HEK293 (cell line): ENCODE measurements at regions not wholly inside any gene's neighbourhood (a gene's known extent, or its start where the extent isn't known, plus 50 kb on each side); places are given as distances from the start of the nearest gene placed in this dataset.
"Not testable (repeated sequence)": the region's sequence is repeated elsewhere in the genome, so short reads cannot be mapped to it uniquely, and the experiment has no call there.

Experiments
- CTCF ChIA-PET: fragments of 350-600 bp; formaldehyde crosslinking; extraction: SDS; loops from one replicate; lab custom pipeline; 2021; ENCODE audit warnings: antibody characterized with exemption; lab: Yijun Ruan, JAX
- POLR2A ChIA-PET: fragments of 300-600 bp; formaldehyde crosslinking; extraction: SDS; loops from one replicate; lab custom pipeline; 2020; ENCODE audit warnings: antibody characterized with exemption, inconsistent platforms; lab: Yijun Ruan, JAX
- H3K27ac ChIP-seq: fragments of 200-500 bp; sonication (Bioruptor generic); 2 replicates; pipeline ENCODE4 v1.5.1; 2014; ENCODE audit warnings: low read depth, low read length, control low read depth, inconsistent platforms; ENCODE audit errors: extremely low read depth
- H3K36me3 ChIP-seq, 2 experiments: fragments of 200-500 bp in 1 of 2; sonication (Bioruptor generic) in 1 of 2; 1 replicate in 1 of 2; 2 replicates in 1 of 2; pipeline ENCODE4 v1.5.1; 2014 to 2017; ENCODE audit warnings: inconsistent platforms in 2 of 2, low read length in 2 of 2; ENCODE audit not compliant: control insufficient read depth in 2 of 2, insufficient read depth in 1 of 2
- H3K4me1 ChIP-seq: fragments of 200-500 bp; sonication (Bioruptor generic); 2 replicates; pipeline ENCODE4 v1.5.1; 2014; ENCODE audit warnings: mild to moderate bottlenecking, low read length, inconsistent platforms; ENCODE audit not compliant: control insufficient read depth, insufficient read depth
- H3K4me3 ChIP-seq: 2 replicates; pipeline ENCODE4 v1.5.1; 2011; ENCODE audit warnings: low read depth, mild to moderate bottlenecking, control low read depth, low read length, moderate library complexity
- H3K9me3 ChIP-seq: fragments of 200-500 bp; sonication (Bioruptor generic); 2 replicates; pipeline ENCODE4 v1.5.1; 2014; ENCODE audit warnings: low read depth, low read length, inconsistent platforms; ENCODE audit not compliant: control insufficient read depth, insufficient read depth
- REPIN1 ChIP-seq: fragments of 450-650 bp; formaldehyde crosslinking; IDR thresholded peaks from 2 replicates; pipeline ENCODE4 v1.5.1; 2017; ENCODE audit warnings: missing biosample characterization, missing genetic modification characterization, low read depth
- TRIM28 ChIP-seq: IDR thresholded peaks from 2 replicates; pipeline ENCODE4 v1.6.1; 2011; ENCODE audit warnings: low read length, control low read depth, borderline replicate concordance
- ZBTB21 ChIP-seq: fragments of 450-650 bp; formaldehyde crosslinking; IDR thresholded peaks from 2 replicates; pipeline ENCODE4 v1.5.1; 2017; ENCODE audit warnings: missing biosample characterization, missing genetic modification characterization
- ZBTB26 ChIP-seq: fragments of 450-650 bp; formaldehyde crosslinking; optimal IDR thresholded peaks from 2 replicates; pipeline ENCODE3; 2016; ENCODE audit warnings: missing biosample characterization, mild to moderate bottlenecking, missing genetic modification characterization
- ZFP69B ChIP-seq: fragments of 450-650 bp; formaldehyde crosslinking; IDR thresholded peaks from 2 replicates; pipeline ENCODE4 v1.5.1; 2016; ENCODE audit warnings: missing biosample characterization, missing genetic modification characterization
- ZNF10 ChIP-seq: fragments of 450-650 bp; formaldehyde crosslinking; IDR thresholded peaks from 2 replicates; pipeline ENCODE4 v1.5.1; 2017; ENCODE audit warnings: missing biosample characterization, missing genetic modification characterization
- ZNF157 ChIP-seq: fragments of 450-650 bp; formaldehyde crosslinking; IDR thresholded peaks from 2 replicates; pipeline ENCODE4 v1.5.1; 2016; ENCODE audit warnings: missing biosample characterization, missing genetic modification characterization
- ZNF239 ChIP-seq: fragments of 450-650 bp; formaldehyde crosslinking; IDR thresholded peaks from 2 replicates; pipeline ENCODE4 v1.5.1; 2016; ENCODE audit warnings: missing biosample characterization, missing genetic modification characterization
- ZNF423 ChIP-seq: fragments of 450-650 bp; formaldehyde crosslinking; IDR thresholded peaks from 2 replicates; pipeline ENCODE4 v1.5.1; 2016; ENCODE audit warnings: missing biosample characterization, missing genetic modification characterization
- ZNF530 ChIP-seq: fragments of 450-650 bp; formaldehyde crosslinking; IDR thresholded peaks from 2 replicates; pipeline ENCODE4 v1.5.1; 2016; ENCODE audit warnings: low read depth, missing biosample characterization, missing genetic modification characterization
- ZNF560 ChIP-seq: fragments of 450-650 bp; formaldehyde crosslinking; IDR thresholded peaks from 2 replicates; pipeline ENCODE4 v1.5.1; 2017; ENCODE audit warnings: missing biosample characterization, missing genetic modification characterization, borderline replicate concordance
- ZNF580 ChIP-seq: fragments of 450-650 bp; formaldehyde crosslinking; IDR thresholded peaks from 2 replicates; pipeline ENCODE4 v1.5.1; 2016; ENCODE audit warnings: missing biosample characterization, missing genetic modification characterization
- ZNF629 ChIP-seq: fragments of 450-650 bp; formaldehyde crosslinking; IDR thresholded peaks from 2 replicates; pipeline ENCODE4 v1.5.1; 2017; ENCODE audit warnings: missing biosample characterization, missing genetic modification characterization
- ZNF777 ChIP-seq: fragments of 450-650 bp; formaldehyde crosslinking; IDR thresholded peaks from 2 replicates; pipeline ENCODE4 v1.5.1; 2017; ENCODE audit warnings: missing biosample characterization, missing genetic modification characterization, borderline replicate concordance
- ZSCAN18 ChIP-seq: fragments of 450-650 bp; formaldehyde crosslinking; IDR thresholded peaks from 2 replicates; pipeline ENCODE4 v1.5.1; 2016; ENCODE audit warnings: missing biosample characterization, missing genetic modification characterization
- ZXDB ChIP-seq: fragments of 450-650 bp; formaldehyde crosslinking; IDR thresholded peaks from 2 replicates; pipeline ENCODE4 v1.5.1; 2016; ENCODE audit warnings: missing biosample characterization, missing genetic modification characterization
- TF ChIP-seq, protein P1 (sequence below): fragments of 450-650 bp; formaldehyde crosslinking; IDR thresholded peaks from 2 replicates; pipeline ENCODE4 v1.5.1; 2017; ENCODE audit warnings: missing biosample characterization, missing genetic modification characterization
- TF ChIP-seq, protein P2 (sequence below): fragments of 450-650 bp; formaldehyde crosslinking; IDR thresholded peaks from 2 replicates; pipeline ENCODE4 v1.5.1; 2016; ENCODE audit warnings: missing biosample characterization, missing genetic modification characterization

GRCh38 chr5:39919876-39920275 is 495.1 kb upstream of the DAB2 start (continued):
- TF ChIP-seq ZSCAN18 (tag by site-specific recombination) (no peak), ZBTB21 (tag by site-specific recombination) (no peak)
- TF ChIP-seq, all 188 proteins: peak for 0

GRCh38 chr5:39912906-39913305 is 488.1 kb upstream of the DAB2 start:
- CTCF ChIA-PET: interaction anchor here (1.6 kb wide), 1 partner anchor 36 kb away, joined by 6 read pairs; no protein-coding TSS in a partner anchor
- Histone ChIP-seq H3K9me3 (no peaks in the 10 kb centered on the region), H3K36me3 (no peaks in the 10 kb centered on the region), H3K4me1 (no peaks in the 10 kb centered on the region), H3K27ac (no peak overlapping the region), H3K4me3 (no peak overlapping the region)
- POLR2A ChIA-PET: no interaction called here
- TF ChIP-seq ZBTB26: no peak
- TF ChIP-seq ZFP69B (tag by site-specific recombination): no peak
- no peak for TF ChIP-seq TRIM28

DNA sequence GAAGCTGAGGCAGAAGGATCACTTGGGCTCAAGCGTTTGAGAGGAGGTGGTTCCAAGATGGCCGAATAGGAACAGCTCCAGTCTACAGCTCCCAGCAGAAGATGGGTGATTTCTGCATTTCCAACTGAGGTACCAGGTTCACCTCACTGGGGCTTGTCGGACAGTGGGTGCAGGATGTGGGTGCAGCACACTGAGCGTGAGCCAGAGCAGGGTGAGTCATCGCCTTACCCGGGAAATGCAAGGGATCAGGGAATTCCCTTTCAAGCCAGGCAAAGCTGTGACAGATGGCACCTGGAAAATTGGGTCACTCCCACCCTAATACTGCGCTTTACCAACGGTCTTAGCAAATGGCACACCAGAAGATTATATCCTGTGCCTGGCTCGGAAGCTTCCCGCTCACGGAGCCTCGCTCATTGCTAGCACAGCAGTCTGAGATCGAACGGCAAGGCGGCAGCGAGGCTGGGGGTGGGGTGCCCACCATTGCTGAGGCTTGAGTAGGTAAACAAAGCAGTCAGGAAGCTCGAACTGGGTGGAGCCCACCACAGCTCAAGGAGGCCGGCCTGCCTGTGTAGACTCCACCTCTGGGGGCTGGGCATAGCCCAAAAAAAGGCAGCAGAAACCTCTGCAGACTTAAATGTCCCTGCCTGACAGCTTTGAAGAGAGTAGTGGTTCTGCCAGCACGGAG is 482.6 kb upstream of the DAB2 start:
- H3K27ac ChIP-seq, H3K4me1 ChIP-seq, H3K9me3 ChIP-seq, H3K36me3 ChIP-seq, H3K4me3 ChIP-seq, POLR2A ChIA-PET: not testable (repeated sequence)
- CTCF ChIA-PET: interaction anchor here (1.0 to 1.1 kb wide), 2 partner anchors 193 to 337 kb away, joined by 3 read pairs; no protein-coding TSS in a partner anchor

- ChIA-PET POLR2A (no interaction called here), CTCF (interaction anchor here (1.0 to 1.1 kb wide), 2 partner anchors 192 to 335 kb away, joined by 3 read pairs; no protein-coding TSS in a partner anchor)
- Histone ChIP-seq H3K9me3 (no peaks in the 10 kb centered on the region), H3K4me1 (no peaks in the 10 kb centered on the region), H3K27ac (no peak overlapping the region), H3K36me3 (no peaks in the 10 kb centered on the region), H3K4me3 (no peak overlapping the region)
- TF ChIP-seq ZNF423 (tag by site-specific recombination) (no peak), ZXDB (no peak), ZNF629 (tag by site-specific recombination) (no peak), ZNF560 (no peak), ZNF157 (tag by site-specific recombination) (no peak)
- TF ChIP-seq, protein P1, sequence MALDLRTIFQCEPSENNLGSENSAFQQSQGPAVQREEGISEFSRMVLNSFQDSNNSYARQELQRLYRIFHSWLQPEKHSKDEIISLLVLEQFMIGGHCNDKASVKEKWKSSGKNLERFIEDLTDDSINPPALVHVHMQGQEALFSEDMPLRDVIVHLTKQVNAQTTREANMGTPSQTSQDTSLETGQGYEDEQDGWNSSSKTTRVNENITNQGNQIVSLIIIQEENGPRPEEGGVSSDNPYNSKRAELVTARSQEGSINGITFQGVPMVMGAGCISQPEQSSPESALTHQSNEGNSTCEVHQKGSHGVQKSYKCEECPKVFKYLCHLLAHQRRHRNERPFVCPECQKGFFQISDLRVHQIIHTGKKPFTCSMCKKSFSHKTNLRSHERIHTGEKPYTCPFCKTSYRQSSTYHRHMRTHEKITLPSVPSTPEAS (tag by site-specific recombination): no peak
Observed at GRCh38 chr5:39906146-39906545, 481.4 kb upstream of the DAB2 start.

DNA sequence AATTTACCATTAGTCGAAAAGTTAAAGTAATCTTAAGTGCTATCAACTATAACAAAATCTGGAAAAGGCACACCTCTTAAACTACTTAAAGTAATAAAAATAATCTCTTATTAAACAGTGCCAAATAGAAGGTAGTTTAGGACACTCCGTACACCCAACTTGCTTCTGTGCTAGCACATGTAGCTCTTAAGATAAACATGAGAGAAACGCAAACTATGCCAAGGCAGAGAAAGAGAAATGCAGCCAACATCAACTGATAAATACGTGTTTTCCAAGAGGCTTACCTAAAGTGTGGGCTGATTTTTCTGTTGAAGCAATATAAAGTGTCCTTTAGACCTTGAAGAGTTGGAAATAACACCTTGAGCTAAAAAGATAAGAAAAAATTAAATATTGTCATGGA is 480.6 kb upstream of the DAB2 start:
- CTCF ChIA-PET: interaction anchor here (0.7 to 1.0 kb wide), 2 partner anchors 22 to 252 kb away, joined by 3 read pairs; no protein-coding TSS in a partner anchor
- H3K27ac ChIP-seq: no peak overlapping the region
- no peaks in the 10 kb centered on the region for H3K36me3 ChIP-seq
- H3K4me1 ChIP-seq: no peaks in the 10 kb centered on the region
- POLR2A ChIA-PET: no interaction called here
- no peaks in the 10 kb centered on the region for H3K9me3 ChIP-seq
- H3K4me3 ChIP-seq: no peak overlapping the region
- TF ChIP-seq ZNF239 (tag by site-specific recombination): no peak
- no peak for TF ChIP-seq ZNF530 (tag by site-specific recombination)
- TF ChIP-seq ZNF580 (tag by site-specific recombination): no peak
- TF ChIP-seq, protein P2, sequence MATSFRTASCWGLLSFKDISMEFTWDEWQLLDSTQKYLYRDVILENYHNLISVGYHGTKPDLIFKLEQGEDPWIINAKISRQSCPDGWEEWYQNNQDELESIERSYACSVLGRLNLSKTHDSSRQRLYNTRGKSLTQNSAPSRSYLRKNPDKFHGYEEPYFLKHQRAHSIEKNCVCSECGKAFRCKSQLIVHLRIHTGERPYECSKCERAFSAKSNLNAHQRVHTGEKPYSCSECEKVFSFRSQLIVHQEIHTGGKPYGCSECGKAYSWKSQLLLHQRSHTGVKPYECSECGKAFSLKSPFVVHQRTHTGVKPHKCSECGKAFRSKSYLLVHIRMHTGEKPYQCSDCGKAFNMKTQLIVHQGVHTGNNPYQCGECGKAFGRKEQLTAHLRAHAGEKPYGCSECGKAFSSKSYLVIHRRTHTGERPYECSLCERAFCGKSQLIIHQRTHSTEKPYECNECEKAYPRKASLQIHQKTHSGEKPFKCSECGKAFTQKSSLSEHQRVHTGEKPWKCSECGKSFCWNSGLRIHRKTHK (tag by site-specific recombination): no peak
- TF ChIP-seq ZNF10 (tag by site-specific recombination): no peak
- no peak for TF ChIP-seq REPIN1 (tag by site-specific recombination)
- TF ChIP-seq ZNF777: no peak
